ENCODE measurements at regions not wholly inside any gene's neighbourhood (a gene's known extent, or its start where the extent isn't known, plus 50 kb on each side); places are given as distances from the start of the nearest gene placed in this dataset.

GRCh38 chr9:89554307-89555035, 50.3 kb upstream of the GADD45G start:
- intact Hi-C loops (cut with DNase I) = loop anchor here in 1 of 2 donors (10.0 kb wide), 1 partner anchor 230 kb away; no protein-coding TSS in a partner anchor
- no peak for DNase-seq (ENCODE audit: low spot score)

- no peak for DNase-seq (ENCODE audit: low spot score)
- intact Hi-C loops (cut with DNase I) = loop anchor here in 1 of 2 donors (10.0 kb wide), 1 partner anchor 229 kb away; no protein-coding TSS in a partner anchor
These were observed 51.3 kb upstream of the GADD45G start for GRCh38 chr9:89553451-89554010.

- intact Hi-C loops (cut with DNase I) = loop anchor here in 1 of 2 donors (10.0 kb wide), 1 partner anchor 226 kb away; no protein-coding TSS in a partner anchor
- DNase-seq (ENCODE audit: low spot score) = no peak
These were observed 52.5 kb upstream of the SEMA4D start for GRCh38 chr9:89550346-89550927.

DNA sequence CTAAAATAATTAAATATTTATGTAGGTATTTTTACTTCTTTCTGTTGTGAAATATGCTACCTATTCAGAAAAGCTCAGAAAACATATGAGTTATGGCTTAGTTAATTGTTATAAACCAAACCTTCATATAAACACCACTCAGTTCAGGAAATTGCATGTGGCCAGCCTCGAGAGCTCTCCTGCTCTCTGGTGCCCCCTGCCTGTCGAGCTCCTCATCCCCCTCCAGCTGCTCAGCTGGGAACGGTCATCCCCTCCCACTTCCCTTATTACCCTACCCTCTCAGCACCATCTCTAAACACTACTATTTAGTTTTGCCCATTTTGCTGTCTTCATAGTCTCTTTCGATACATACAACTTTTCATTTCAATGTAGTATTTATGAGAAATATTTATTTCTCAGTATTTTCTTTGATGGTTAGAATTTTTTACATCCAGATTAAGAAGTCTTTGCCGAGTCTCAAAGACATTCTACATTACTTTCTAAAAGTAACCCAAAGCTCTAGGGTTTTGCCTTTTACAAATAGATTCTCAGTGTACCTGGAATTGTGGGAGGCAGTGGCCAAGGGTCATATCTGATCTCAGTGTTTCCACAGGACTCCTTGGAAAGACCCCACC, 51.2 kb upstream of the SEMA4D start:
- DNase-seq (ENCODE audit: low spot score) = peak; percentile 94
- intact Hi-C loops (cut with DNase I) = no loop called here

GRCh38 chr9:89548071-89548638, 50.2 kb upstream of the SEMA4D start:
- DNase-seq (ENCODE audit: low spot score) = no peak
- intact Hi-C loops (cut with DNase I) = no loop called here

All from posterior vena cava (tissue), 2 donors.